Common myeloid progenitor, CD34-positive (primary cell): ENCODE measurements at regions not wholly inside any gene's neighbourhood (a gene's known extent, or its start where the extent isn't known, plus 50 kb on each side); places are given as distances from the start of the nearest gene placed in this dataset.

Source experiments
- CTCF ChIA-PET: fragments of 350-600 bp; sonication (Branson Sonifier 250); formaldehyde crosslinking; loops from one replicate; lab custom pipeline; 2021; ENCODE audit warnings: antibody characterized with exemption; lab: Charles Lee
- POLR2A ChIA-PET: fragments of 350-600 bp; sonication (Branson Sonifier 250); formaldehyde crosslinking; loops from one replicate; lab custom pipeline; 2021; ENCODE audit warnings: antibody characterized with exemption; lab: Charles Lee
- DNase-seq, 3 donors: peaks; one replicate each; pipeline versions ENCODE4 v3.0.0 to v3.0.0-alpha.2; 2013
- H3K27ac ChIP-seq, 2 experiments: 1 replicate in 1 of 2; 2 replicates in 1 of 2; pipeline ENCODE4 v1.7.0; 2013; ENCODE audit warnings: inconsistent platforms in 2 of 2, low read length in 2 of 2, mild to moderate bottlenecking in 2 of 2, low read depth in 1 of 2, moderate library complexity in 1 of 2; ENCODE audit not compliant: severe bottlenecking in 2 of 2, insufficient read depth in 1 of 2, poor library complexity in 1 of 2
- H3K27me3 ChIP-seq, 5 experiments: replicated peaks in 2 of 5; 1 replicate in 3 of 5; 2 replicates in 2 of 5; pipeline versions ENCODE4 v1.6.1 to v1.7.0; 2013; ENCODE audit warnings: low read length in 4 of 5, mild to moderate bottlenecking in 2 of 5, moderate library complexity in 2 of 5, inconsistent platforms in 1 of 5; ENCODE audit not compliant: insufficient read depth in 5 of 5, control insufficient read depth in 4 of 5
- H3K36me3 ChIP-seq, 4 experiments: 1 replicate in 2 of 4; 2 replicates in 2 of 4; pipeline versions ENCODE4 v1.6.1 to v1.7.0; 2013; ENCODE audit warnings: low read length in 3 of 4, control low read depth in 1 of 4, mild to moderate bottlenecking in 1 of 4; ENCODE audit not compliant: control insufficient read depth in 4 of 4, insufficient read depth in 4 of 4
- H3K4me1 ChIP-seq, 4 experiments: 1 replicate in 3 of 4; 2 replicates in 1 of 4; pipeline versions ENCODE4 v1.6.1 to v1.7.1; 2013; ENCODE audit warnings: low read length in 3 of 4, mild to moderate bottlenecking in 3 of 4, control low read depth in 1 of 4, inconsistent platforms in 1 of 4, moderate library complexity in 1 of 4; ENCODE audit not compliant: control insufficient read depth in 4 of 4, insufficient read depth in 4 of 4; ENCODE audit errors: control extremely low read depth in 1 of 4
- H3K4me3 ChIP-seq, 7 experiments: 1 replicate in 4 of 7; 2 replicates in 3 of 7; pipeline versions ENCODE4 v1.5.1 to v1.7.0; 2013; ENCODE audit warnings: mild to moderate bottlenecking in 7 of 7, low read length in 6 of 7, moderate library complexity in 6 of 7, inconsistent platforms in 2 of 7, low read depth in 2 of 7, control low read depth in 1 of 7; ENCODE audit not compliant: insufficient read depth in 4 of 7, control insufficient read depth in 1 of 7; ENCODE audit errors: extremely low read depth in 1 of 7
- H3K9me3 ChIP-seq, 5 experiments: 1 replicate in 4 of 5; 2 replicates in 1 of 5; pipeline versions ENCODE4 v1.6.1 to v1.7.1; 2013; ENCODE audit warnings: low read length in 4 of 5, mild to moderate bottlenecking in 2 of 5, inconsistent platforms in 1 of 5, low read depth in 1 of 5, moderate library complexity in 1 of 5; ENCODE audit not compliant: control insufficient read depth in 4 of 5, insufficient read depth in 2 of 5; ENCODE audit errors: control extremely low read depth in 1 of 5
- WGBS: methylation state at CpG from one replicate; pipeline ENCODE4 v1.1.5; 2013; ENCODE audit not compliant: insufficient coverage; 5-methylcytosine and 5-hydroxymethylcytosine counted together

- 73% methylated on average over 2 of the region's 2 CpGs for whole genome bisulfite sequencing
- POLR2A ChIA-PET: no interaction called here
- no peaks in the 10 kb centered on the region for H3K4me1 ChIP-seq
- no peaks in the 10 kb centered on the region for H3K9me3 ChIP-seq
- no peaks in the 10 kb centered on the region for H3K36me3 ChIP-seq
- no peaks in the 10 kb centered on the region for H3K27me3 ChIP-seq
- no peak overlapping the region for H3K4me3 ChIP-seq
- DNase-seq: no peak
- CTCF ChIA-PET: no interaction called here
- no peak overlapping the region for H3K27ac ChIP-seq
Measured at GRCh38 chr2:125573432-125573831, 1082.5 kb upstream of the GYPC start.

- 100% methylated on average over 1 of the region's 3 CpGs for WGBS
- Histone ChIP-seq H3K36me3 (no peaks in the 10 kb centered on the region), H3K4me3 (no peak overlapping the region), H3K27ac (no peak overlapping the region), H3K27me3 (no peaks in the 10 kb centered on the region), H3K4me1 (no peaks in the 10 kb centered on the region), H3K9me3 (no peaks in the 10 kb centered on the region)
- DNase-seq: no peak
- POLR2A ChIA-PET: no interaction called here
- CTCF ChIA-PET: no interaction called here
Measured at GRCh38 chr2:125576558-125576957, 1079.4 kb upstream of the GYPC start.

GRCh38 chr2:125581557-125581956, 1074.4 kb upstream of the GYPC start:
- Histone ChIP-seq H3K27ac (no peak overlapping the region), H3K4me1 (no peaks in the 10 kb centered on the region), H3K27me3 (no peaks in the 10 kb centered on the region), H3K4me3 (no peak overlapping the region), H3K9me3 (no peaks in the 10 kb centered on the region), H3K36me3 (no peaks in the 10 kb centered on the region)
- DNase-seq: peak; percentile 4 to 62 (median 17)
- 4% methylated on average over 3 of the region's 4 CpGs for WGBS
- ChIA-PET POLR2A (no interaction called here), CTCF (no interaction called here)

- H3K9me3 ChIP-seq: no peaks in the 10 kb centered on the region
- no peaks in the 10 kb centered on the region for H3K36me3 ChIP-seq
- CTCF ChIA-PET: no interaction called here
- H3K27me3 ChIP-seq: no peaks in the 10 kb centered on the region
- POLR2A ChIA-PET: interaction anchor here (0.5 kb wide), 1 partner anchor 29 kb away, joined by 3 read pairs; no protein-coding TSS in a partner anchor
- no peak overlapping the region for H3K27ac ChIP-seq
- H3K4me1 ChIP-seq: no peaks in the 10 kb centered on the region
- WGBS: no CpG with 5 or more reads among the region's 1 CpG
- DNase-seq: no peak
- no peak overlapping the region for H3K4me3 ChIP-seq
Measured at GRCh38 chr2:125582516-125582915, 1073.4 kb upstream of the GYPC start.

GRCh38 chr2:125584732-125585131, 1071.2 kb upstream of the GYPC start:
- CTCF ChIA-PET: no interaction called here
- Histone ChIP-seq H3K27me3 (no peaks in the 10 kb centered on the region), H3K36me3 (no peaks in the 10 kb centered on the region), H3K4me3 (no peak overlapping the region), H3K27ac (no peak overlapping the region), H3K9me3 (peaks cover 0 to 1% (median 0%) of the 10 kb centered on the region in 5 experiments), H3K4me1 (no peaks in the 10 kb centered on the region)
- POLR2A ChIA-PET: no interaction called here
- no CpG with 5 or more reads among the region's 1 CpG for WGBS
- no peak for DNase-seq

- Histone ChIP-seq H3K27me3 (no peaks in the 10 kb centered on the region), H3K4me3 (no peak overlapping the region), H3K36me3 (no peaks in the 10 kb centered on the region), H3K27ac (no peak overlapping the region), H3K9me3 (peaks cover 0 to 3% (median 0%) of the 10 kb centered on the region in 5 experiments), H3K4me1 (no peaks in the 10 kb centered on the region)
- ChIA-PET POLR2A (no interaction called here), CTCF (no interaction called here)
- DNase-seq: no peak
- no CpG with 5 or more reads among the region's 1 CpG for WGBS
Measured at GRCh38 chr2:125588780-125589179, 1067.2 kb upstream of the GYPC start.

GRCh38 chr2:125591954-125592353, 1064.0 kb upstream of the GYPC start:
- H3K4me3 ChIP-seq: no peak overlapping the region
- no peaks in the 10 kb centered on the region for H3K4me1 ChIP-seq
- no peaks in the 10 kb centered on the region for H3K27me3 ChIP-seq
- no peak for DNase-seq
- 42% methylated on average over 2 of the region's 4 CpGs for WGBS
- H3K27ac ChIP-seq: no peak overlapping the region
- no peaks in the 10 kb centered on the region for H3K36me3 ChIP-seq
- ChIA-PET CTCF (no interaction called here), POLR2A (no interaction called here)
- H3K9me3 ChIP-seq: peaks cover 0 to 3% (median 0%) of the 10 kb centered on the region in 5 experiments
